Left colon (tissue), 2 donors: ENCODE measurements at regions not wholly inside any gene's neighbourhood (a gene's known extent, or its start where the extent isn't known, plus 50 kb on each side); places are given as distances from the start of the nearest gene placed in this dataset.

ENCODE experiments used
- ATAC-seq: fragments of 200-7000 bp; cut with Tn5 transposase; one replicate; pipeline ENCODE4 v1.9.1; 2020; ENCODE audit warnings: mild to moderate bottlenecking, moderate library complexity
- DNase-seq, 2 donors: peaks; one replicate each; pipeline ENCODE4 v3.0.0-alpha.2; 2020
- intact Hi-C, 2 donors: fragments of 100-400 bp; cut with DNase I in 1 of 2; cut with micrococcal nuclease in 1 of 2; formaldehyde crosslinking; loops; one replicate each; pipeline versions ENCODE4 v1.11.2 to v1.14.0; 2022; cut with DNase I, micrococcal nuclease
- donor health status: DM: no; HTN: no; CAD: no.
- donor health status: DM: yes; HTN: yes; CAD: no.

DNA sequence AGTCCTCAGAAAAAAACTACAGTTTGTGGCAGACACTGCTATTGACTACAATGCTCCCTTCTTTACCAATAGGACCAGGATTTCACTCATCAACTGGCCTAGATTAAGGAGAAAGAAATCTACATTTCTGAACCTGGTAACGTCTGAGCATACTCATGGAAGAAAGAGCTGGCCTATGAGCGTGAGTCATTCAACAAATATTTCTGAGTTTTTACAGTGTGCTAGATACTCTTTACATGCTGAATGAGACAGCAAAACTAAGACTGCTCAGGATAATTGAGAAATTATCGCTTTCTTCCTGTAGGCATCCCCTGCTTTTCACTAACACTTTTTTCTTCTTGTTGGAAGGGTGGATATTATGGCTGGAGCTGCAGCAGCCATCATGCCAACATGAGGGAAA is 609.7 kb downstream of the TNS3 start:
- intact Hi-C loops, result no loop called here
- no peak for ATAC-seq
- DNase-seq, result no peak

DNA sequence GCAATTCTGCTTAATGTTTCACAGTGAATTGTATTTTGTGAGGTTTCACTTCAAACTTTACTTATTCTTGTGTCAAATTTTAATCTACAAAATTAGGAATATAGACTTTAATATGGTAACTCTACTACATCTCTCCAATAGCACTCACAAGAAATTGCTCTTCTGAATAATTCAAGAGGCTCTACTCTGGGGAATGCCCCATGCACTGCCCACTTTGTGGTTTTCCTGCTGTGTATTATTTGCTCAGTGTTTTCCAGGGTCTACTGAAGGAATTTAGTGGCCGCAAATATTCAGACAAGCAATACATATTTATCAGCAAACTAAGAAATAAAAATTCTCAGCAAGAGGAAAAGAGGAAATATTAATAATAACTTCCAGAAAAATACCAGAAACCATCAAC is 611.4 kb downstream of the TNS3 start:
- no peak for DNase-seq
- ATAC-seq, result no peak
- intact Hi-C loops, result no loop called here

DNA sequence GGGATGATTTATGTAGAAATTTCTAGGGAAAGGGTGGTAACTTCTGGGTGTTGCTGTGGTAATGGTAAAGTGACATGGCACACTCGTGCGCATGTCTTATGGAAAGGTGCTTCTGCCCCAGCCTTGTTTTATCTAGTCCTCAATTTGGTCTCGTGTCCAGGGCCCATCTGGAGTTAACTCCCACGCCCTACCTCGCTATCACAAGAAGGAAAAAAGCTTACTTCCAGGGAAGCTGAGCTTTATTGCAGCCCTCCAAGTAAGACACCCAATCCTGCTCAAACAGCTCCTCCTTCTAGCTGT is 611.8 kb downstream of the TNS3 start:
- intact Hi-C loops, result no loop called here
- DNase-seq, result no peak
- no peak for ATAC-seq

DNA sequence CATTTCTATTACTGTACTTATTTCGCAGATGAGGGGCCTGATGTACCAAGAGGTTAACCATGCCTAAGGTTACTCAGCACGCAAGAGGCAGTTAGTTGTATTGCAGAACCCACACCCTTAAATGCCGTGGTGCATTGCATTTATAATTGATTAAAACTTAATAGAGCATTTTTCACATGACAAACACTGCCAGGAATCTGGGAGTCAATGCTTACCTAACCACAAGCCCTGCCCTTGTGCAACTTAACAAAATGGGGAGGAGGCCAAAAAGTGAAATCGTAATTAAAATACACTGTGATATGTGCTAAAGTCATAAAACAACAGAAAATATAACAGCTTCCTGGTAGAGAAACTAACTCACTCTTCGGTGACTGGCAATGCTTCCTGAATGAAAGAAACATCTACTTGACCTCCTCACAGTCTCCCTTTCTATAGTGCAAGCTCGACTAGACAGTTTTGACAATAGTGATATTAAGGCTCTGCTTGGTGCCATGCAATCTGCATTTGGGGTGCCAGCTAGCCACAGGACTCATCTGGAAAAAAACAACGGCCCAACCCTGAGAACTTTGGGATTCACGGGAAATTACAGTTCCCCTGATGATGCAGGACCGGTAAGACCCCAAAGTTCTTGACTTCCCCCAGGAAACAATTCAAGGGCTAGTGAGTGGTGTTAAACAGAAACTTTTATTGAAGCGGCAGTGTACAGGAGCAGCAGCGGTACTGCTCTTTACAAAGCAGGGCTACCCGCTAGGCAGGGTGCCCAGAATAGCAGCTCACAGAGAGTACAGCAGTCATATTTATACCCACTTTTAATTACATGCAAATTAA is 612.4 kb downstream of the TNS3 start:
- intact Hi-C loops, result no loop called here
- DNase-seq (peak; percentile 48 to 56), ATAC-seq (peak; percentile 89)

DNA sequence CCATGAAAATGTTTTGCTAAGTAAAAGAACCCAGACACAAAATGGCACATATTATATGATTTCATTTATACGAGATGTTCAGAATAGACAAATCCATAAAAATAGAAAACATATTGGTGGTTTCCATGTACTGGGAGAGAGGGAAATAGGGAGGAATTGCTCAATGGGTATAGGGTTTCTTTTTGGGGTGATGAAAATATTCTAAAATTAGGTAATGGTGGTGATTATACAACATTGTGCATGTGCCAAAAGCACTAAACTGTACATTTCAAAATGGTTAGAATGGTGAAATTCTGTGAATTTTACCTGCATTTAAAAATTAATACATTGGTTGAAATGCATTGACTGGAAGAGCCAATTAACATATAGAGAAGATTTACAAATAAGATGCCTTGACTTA is 613.9 kb downstream of the TNS3 start:
- DNase-seq (no peak), ATAC-seq (no peak)
- intact Hi-C loops, result no loop called here

DNA sequence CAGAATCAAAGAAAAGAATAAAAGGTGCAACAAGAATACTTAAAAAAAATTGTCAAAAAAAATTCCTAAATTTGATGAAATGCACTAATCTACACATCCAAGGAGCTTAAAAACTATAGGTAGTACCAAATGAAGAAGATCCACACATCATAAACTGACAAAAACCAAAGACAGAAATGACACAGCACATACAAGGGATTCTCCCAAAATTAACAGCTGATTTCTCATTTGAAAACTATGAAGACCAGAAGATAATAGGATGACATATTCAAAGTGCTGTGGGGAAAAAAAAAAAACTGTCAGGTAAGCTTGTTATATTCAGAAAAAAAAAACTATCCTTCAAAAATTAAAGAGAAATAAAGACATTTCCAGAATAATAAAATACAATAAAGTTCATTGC is 618.2 kb downstream of the TNS3 start:
- intact Hi-C loops, result no loop called here
- DNase-seq (no peak), ATAC-seq (no peak)

DNA sequence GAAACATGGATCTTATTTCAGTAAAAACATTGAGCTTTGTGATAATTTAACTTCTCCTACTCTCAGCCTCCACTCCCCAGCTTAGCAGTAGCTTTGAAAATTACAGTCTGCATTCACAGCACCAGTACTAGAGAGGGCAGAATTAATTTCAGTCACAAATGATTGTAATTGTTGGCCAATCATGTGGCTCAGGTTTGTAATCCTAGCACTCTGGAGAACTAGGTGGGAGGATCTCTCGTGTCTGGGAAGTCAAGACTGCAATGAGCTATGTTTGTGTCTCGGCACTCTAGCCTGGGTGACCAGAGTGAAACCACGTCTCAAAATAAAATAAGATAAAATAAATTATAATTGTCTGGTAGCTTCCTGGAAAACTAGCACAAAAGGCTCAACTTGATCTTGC is 620.9 kb downstream of the TNS3 start:
- intact Hi-C loops, result no loop called here
- DNase-seq (no peak), ATAC-seq (no peak)

DNA sequence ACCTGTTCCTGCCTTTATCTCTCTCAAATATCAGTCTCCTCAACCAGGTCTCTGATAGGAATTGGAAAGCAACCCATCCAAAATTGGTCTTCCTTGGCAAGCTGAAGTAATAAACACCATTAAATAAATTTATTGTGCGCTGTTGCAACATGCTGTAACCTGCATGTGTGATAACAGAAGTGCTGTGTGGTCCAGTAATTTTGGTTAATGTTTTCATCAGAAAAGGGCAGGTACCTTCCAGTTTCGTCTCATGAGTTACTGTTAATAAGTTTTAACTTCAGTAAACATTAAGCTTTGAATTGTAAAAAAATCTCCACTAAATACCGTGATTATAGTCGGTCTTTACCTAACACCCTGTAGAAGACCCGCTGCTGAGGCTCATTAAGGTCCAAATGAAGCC is 624.7 kb downstream of the TNS3 start:
- DNase-seq, result no peak
- intact Hi-C loops, result no loop called here
- ATAC-seq, result no peak

DNA sequence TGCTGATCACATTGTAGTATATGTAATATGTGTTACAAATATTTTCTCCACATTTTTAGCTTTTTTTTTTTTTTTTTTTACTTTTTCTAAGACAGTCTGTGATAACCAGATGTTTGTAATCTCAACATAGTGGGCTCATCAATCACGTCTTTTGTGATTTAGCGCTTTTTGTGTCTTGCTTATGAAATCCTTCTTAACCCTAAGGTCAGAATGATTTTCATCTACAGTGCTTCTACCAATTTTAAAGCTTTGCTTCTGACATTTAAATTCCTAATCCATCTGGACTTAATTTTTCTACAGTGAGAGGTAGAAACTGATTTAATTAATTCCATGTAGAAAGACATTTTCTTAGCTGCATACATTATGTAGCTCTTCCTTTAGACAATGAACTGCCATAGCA is 626.4 kb downstream of the TNS3 start:
- intact Hi-C loops, result no loop called here
- ATAC-seq (no peak), DNase-seq (no peak)

DNA sequence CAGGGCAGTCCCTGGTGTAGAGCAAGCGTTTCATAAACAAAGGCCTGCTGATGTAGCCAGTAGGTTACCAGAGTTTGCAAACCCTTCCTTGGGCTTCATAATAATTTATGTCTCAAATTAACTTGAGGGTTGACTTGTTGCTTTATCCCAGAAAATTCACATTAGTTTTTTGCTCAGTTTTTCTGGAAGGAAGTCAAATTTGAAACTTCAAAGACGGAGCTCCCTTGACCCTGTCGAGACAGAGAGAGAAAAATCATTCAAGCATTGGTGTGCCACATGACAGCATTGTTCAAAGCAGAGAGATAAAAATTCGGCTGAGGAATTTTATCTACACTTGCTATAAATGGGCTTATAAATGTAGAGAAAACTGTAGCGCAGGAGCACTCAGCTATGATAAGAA is 627.7 kb downstream of the TNS3 start:
- no peak for DNase-seq
- ATAC-seq, result no peak
- intact Hi-C loops, result no loop called here

DNA sequence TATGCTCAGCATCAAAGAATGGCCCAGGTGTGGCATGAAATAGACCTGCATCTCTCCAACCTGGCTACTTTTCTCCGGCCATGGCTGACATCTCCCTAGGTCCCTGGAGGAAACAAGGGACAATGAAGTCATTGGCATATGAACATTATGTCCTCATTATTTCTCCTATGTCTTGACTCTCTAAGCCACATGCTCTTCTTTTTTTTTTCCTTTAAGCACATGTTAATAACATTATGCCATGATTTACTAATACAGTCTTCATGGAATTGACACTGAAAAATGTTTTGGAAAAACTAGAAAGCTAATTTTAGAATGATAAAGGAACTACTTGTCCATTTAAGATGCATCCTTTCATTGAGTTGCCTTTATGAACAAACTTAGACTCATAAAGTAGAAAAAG is 628.9 kb downstream of the TNS3 start:
- DNase-seq (no peak), ATAC-seq (no peak)
- intact Hi-C loops, result no loop called here

DNA sequence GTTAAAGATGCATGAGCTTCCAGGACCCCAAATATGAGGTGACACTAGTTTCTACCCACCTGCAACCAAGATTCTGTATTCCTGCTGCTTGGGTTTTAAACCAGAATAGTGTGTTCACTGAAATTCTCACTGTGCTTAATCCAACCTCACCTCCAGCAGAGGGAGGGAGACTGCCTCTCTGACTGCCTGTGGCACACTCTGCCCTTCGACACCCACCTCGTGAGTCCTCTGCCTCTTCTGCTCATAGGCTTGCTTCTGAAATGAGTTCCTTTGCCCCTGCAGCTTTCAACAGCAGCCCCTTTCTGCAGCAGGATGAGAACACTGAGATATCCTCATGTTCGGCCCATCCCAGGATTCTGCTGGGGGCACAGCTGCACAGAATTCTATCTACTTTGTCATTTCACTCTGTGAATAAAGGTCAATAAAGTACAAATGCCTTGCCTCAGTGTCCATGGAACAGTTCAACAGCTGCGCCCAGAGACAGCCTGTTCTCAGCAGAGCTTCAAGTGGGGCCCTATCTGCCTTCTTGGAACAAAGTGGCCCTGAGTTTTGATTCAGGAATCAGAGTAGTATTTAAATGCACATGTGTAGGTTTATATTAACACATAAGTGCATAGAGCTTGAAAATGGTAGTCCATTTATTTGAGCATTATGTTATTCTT is 632.5 kb downstream of the TNS3 start:
- no peak for DNase-seq
- no peak for ATAC-seq
- intact Hi-C loops, result no loop called here

DNA sequence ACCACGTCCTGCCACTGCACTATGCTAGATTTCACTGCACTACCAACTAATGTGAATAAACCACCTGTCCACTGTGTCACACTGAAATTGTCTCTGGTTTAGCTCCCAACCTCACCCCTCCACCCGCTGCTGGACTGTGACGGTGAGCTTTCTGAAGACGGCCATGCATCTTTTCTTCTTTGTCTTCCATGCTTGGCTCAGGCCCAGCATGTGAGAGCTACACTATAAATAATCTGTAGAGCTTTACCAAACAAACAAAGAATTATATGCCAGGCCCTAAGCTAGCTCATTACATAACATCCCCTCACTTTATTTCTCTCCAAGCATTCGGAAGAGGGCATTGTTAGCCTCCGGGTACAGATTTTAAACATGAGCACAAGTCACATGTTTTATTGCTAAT is 633.2 kb downstream of the TNS3 start:
- intact Hi-C loops, result no loop called here
- DNase-seq, result no peak
- no peak for ATAC-seq

DNA sequence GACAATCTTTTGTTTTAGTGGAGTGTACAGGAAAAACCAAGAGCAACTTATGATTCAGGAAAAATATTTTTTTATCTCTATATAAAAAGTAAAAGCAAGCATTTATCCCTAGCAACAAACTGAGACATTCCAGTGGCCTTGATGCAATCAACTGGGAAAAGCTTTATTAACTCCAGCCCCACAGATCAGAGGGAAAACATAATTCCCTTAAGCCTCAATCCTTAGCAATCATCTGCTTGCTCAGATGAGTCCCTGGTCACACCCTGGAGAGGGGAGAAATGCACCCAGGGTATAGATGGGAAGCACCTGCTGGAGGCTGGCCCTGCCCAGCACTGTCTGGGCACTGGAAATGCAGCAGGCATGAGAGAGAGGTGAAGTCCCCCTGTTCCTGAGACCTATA is 636.6 kb downstream of the TNS3 start:
- DNase-seq (no peak), ATAC-seq (no peak)
- intact Hi-C loops, result no loop called here

DNA sequence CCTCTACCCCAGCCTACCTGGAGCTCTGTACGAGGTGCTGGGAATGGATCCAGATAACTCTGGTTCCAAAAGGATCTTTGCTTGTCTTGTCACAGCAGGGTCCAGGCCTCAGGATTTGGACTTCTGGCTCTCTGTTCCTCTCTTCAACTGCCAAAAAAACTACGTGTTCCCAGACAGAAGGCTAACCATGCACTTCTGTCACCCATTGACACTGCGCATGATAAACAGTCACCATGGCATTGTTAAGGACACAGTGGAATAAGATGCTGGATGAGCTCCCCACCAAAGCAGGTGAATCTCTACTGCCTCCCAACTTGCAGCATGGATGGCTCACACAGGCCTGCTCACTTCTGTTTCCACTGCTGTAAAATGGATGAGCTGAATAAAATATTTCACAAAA is 637.9 kb downstream of the TNS3 start:
- intact Hi-C loops, result no loop called here
- DNase-seq (no peak), ATAC-seq (no peak)

DNA sequence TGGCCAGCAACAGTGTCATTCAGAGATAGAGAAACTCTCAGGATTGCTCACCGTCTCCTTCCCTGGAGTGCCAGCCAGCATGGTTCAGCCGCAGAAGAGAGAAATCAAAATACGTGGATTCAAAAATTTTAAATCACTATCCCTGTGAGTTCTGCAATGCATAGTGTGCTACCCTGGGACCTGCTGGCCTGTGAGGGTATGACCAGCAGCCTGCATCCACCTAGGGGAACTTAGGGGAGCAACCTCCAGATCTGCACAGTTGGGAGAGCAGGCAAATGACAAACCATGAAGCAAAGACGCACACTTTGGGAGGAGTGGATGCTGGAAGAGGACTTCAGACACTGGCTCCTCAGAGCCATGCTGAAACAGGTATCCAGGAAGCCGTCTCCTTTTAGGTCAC is 639.3 kb downstream of the TNS3 start:
- ATAC-seq, result no peak

DNA sequence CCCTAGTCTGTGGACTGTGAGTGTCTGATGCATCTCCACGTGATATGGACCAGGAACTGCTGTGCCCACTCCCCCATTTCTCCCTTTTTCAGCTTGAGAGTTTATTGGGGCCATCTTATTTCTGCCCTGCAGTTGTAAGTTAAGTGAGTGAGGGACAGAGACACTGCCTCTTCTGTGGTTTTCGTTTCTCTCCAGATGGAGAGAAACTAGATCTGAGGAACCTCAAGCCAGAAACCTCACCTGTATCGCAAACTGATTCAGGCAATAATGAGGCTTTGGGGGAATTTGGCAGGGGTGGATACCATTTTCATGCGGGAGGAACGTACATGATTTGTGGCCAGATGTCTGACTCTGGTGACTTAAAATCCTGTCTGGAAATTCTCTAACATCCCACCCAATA is 641.7 kb downstream of the TNS3 start:
- intact Hi-C loops, result no loop called here
- DNase-seq (no peak), ATAC-seq (no peak)

More for the DNA sequence above, 639.3 kb downstream of the TNS3 start:
- intact Hi-C loops, result no loop called here
- no peak for DNase-seq

DNA sequence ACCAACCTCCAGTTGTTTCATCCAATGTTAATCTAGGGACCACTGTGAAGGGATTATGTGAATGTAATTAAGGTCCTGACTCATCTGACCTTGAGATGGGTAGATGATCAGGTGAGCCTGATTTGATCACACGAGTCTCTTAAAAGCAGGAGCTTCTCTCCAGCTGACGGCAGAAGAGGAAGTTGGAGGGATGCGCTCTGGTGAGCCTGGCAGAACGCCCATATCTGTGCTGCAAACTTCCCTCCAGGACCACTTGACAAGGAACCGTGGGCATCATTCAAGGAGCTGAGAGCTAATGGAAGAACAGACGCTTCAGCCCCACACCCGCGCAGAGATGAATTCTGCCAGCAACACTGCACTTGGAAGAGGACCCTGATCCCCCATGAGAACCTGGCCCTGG is 642.4 kb downstream of the TNS3 start:
- DNase-seq (no peak), ATAC-seq (no peak)
- intact Hi-C loops, result no loop called here

DNA sequence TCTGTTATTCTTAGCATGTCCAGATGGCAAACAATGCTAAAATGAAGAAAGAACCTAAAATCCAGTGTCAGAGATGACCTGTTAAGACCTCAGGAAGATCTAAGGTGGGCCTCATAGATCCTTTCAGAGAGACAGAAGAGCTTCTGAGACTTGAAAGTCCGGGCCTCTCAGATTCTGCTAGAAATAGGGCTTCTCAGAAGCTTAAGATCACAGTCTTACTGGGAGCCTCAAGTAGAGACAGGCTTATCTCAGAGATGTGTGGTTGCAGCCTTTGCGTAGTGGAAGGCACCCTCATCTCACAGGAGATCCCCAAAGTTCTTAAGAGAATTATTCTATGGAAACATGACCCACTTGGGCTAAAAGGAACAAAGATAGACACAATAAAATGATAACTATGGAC is 642.8 kb downstream of the TNS3 start:
- no peak for ATAC-seq

DNA sequence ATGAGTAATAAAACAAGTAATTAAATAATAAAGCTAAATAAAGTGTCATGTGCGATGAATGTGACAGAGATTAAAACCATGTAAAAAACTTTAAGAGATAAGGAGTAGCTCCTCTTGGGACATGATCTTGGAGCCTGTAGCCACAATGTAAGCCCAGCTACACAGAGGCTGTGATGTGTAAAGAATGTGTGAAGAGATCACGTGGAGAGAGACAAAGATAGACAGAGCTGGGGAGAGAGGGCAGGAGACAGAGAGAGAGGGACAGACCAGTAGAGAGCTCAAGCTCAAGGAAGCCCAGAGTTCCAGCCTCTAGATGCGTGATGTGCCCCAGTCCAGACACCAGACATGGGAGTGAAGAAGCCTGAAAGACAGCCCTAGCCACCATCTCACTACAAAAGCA is 644.1 kb downstream of the TNS3 start:
- intact Hi-C loops, result no loop called here
- DNase-seq (no peak), ATAC-seq (no peak)

More for the DNA sequence above, 642.8 kb downstream of the TNS3 start:
- no peak for DNase-seq
- intact Hi-C loops, result no loop called here

DNA sequence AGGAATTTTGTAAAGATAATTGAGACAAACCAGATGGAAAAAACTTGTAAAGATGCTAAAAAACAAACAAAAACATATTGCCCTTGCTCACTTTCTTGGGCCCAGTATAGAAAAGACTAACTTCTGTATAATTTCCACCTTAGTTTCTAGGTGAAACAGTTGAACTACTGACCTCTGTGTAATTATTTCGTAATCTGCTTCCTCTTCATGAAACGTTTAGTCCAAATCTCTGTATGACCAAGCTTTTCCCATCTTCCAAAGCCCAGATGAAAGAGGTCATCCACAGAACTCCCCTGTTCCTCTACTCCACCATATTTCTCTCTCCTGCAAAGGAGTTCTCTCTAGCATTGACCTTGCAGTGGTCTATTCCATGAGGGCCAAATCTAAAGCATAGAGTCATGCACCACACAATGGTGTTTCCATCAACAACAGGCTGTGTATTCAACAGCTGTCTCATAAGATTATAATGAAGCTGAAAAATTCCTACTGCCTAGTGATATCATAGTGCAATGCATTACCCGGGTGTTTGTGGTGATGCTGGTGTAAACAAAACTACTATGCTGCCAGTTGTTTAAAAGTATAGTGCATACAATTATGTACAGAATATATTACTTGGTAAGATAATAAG is 647.6 kb downstream of the TNS3 start:
- no peak for ATAC-seq
- intact Hi-C loops, result no loop called here
- DNase-seq, result no peak
